Ovary (tissue), 3 donors: ENCODE measurements at regions not wholly inside any gene's neighbourhood (a gene's known extent, or its start where the extent isn't known, plus 50 kb on each side); places are given as distances from the start of the nearest gene placed in this dataset.

Experiments
- POLR2A ChIP-seq: fragments of 450-650 bp; IDR thresholded peaks from one replicate; pipeline ENCODE4 v1.6.1; 2017; ENCODE audit warnings: antibody characterized with exemption, mild to moderate bottlenecking, moderate library complexity
- TF ChIP-seq, protein P1 (sequence below), 3 donors: fragments of 450-650 bp in 2 of 3; fragments of 200-600 bp in 1 of 3; IDR thresholded peaks; one replicate each; pipeline versions ENCODE4 v1.5.1 to v1.8.0; 2016 to 2022; ENCODE audit warnings: antibody characterized with exemption in 3 of 3, mild to moderate bottlenecking in 1 of 3
- donor health status: DM: no; HTN: no; CAD: no.

DNA sequence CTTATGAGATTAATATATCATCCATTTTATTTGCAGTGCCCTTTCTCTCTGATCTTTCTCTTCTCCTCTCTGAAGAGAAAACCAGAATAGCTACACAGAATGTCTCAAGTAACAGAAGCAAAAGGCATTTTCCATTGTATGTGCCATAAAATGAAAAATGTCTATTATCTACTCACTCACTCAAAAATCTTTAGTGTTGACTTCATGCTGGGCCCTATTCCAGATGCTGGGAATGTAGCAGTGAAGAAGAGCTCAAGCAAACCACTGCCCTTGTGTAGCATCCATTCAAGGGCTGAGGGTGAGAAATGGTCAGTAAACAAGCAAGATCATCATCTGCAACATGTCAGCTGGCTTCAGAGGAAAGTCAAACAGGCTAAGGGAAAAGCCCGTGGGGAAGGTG lies 427.7 kb downstream of the METTL4 start:
- TF ChIP-seq, protein P1, sequence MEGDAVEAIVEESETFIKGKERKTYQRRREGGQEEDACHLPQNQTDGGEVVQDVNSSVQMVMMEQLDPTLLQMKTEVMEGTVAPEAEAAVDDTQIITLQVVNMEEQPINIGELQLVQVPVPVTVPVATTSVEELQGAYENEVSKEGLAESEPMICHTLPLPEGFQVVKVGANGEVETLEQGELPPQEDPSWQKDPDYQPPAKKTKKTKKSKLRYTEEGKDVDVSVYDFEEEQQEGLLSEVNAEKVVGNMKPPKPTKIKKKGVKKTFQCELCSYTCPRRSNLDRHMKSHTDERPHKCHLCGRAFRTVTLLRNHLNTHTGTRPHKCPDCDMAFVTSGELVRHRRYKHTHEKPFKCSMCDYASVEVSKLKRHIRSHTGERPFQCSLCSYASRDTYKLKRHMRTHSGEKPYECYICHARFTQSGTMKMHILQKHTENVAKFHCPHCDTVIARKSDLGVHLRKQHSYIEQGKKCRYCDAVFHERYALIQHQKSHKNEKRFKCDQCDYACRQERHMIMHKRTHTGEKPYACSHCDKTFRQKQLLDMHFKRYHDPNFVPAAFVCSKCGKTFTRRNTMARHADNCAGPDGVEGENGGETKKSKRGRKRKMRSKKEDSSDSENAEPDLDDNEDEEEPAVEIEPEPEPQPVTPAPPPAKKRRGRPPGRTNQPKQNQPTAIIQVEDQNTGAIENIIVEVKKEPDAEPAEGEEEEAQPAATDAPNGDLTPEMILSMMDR (IDR thresholded peaks at IDR 0.05): no peak
- no peak for TF ChIP-seq POLR2A
